GM18873 (cell line): ENCODE measurements at regions not wholly inside any gene's neighbourhood (a gene's known extent, or its start where the extent isn't known, plus 50 kb on each side); places are given as distances from the start of the nearest gene placed in this dataset.
"Not testable (repeated sequence)": the region's sequence is repeated elsewhere in the genome, so short reads cannot be mapped to it uniquely, and the experiment has no call there.

ENCODE experiments used
- ATAC-seq: cut with Tn5 transposase; IDR thresholded peaks from one replicate; pipeline ENCODE4 v1.9.1; 2021; ENCODE audit warnings: mild to moderate bottlenecking, moderate library complexity, moderate number of reproducible peaks; ENCODE audit not compliant: unreplicated experiment, low FRiP score

DNA sequence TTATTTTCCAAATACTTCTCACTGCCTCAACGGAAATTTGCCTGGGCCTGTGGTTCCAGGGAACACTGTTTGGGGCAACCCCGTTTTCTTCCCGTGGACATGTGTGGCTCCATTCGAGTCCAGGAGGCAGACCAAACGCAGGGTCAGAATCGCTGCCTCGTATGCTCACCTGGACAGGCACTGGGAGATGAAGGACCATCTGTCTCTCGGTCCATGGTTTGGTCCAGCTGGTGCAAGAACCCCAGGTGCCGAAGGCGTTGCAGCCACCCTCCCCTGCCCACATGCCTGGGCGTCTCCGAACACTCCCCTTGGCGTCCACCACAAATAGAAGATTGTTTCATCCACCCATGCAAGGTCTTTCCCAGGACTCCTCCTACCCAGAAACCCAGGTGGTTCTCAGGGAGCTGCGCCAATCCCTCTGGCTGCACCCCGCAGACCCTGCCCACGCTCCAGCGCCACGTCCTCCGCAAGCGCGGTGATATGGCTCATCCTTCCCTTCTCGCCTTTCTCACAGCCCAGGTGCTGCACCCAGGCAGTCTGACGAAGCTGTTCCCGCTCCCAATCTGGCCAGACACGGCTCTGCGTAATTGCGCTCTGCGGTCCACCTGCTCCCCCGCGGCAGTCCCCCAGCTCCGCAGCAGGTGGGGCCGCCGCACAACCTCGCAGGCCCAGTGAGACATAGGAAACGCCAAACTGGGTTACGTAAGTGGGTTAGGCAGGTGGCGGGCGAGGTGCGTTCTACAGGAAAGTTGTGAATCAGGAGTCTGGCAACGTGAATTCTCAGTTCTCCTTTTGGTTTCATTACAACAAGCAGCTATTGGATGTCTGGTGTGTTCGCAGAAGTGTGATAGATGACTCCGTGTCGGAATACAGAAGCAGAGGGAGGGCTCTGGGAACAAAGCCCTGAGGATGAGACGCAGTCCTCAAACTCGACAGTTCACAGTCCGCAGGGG lies 146.2 kb upstream of the ECI2 start:
- peak; percentile 58 for ATAC-seq

DNA sequence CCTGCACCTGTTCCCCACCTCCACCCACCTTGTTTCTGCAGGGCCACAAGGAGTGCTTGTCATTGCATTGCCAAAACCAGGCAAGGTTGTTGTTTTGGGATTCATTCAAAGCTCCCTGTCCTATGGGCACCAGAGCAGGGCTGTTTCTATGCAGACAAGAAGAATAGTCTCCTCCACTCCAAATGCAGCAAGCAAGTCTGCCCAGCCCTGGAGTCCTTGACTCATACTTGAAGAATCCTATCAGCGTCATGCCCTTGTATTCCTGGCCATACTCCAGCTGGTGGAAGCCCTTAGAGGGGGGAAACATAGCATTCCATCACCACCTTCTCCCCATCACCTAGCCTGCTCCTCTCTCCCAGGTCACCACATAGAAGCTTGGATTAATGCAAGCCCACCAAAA lies 145.3 kb upstream of the ECI2 start:
- ATAC-seq: no peak

DNA sequence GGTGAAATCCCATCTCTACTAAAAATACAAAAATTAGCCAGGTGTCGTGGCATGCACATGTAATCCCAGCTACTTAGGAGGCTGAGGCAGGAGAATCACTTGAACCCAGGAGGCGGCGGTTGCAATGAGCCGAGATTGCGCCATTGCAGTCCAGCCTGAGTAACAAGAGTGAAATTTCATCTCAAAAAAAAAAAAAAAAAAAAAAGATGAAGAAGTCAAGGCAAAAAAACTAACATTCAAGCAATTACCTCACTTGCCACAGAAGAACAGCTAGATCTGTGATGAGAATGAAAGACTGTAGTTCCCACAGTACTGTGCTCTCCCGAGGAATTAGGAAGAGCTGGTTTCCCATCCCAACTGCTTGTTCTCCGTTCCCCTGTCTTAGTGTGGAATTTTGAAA lies 144.7 kb upstream of the ECI2 start:
- ATAC-seq: no peak

DNA sequence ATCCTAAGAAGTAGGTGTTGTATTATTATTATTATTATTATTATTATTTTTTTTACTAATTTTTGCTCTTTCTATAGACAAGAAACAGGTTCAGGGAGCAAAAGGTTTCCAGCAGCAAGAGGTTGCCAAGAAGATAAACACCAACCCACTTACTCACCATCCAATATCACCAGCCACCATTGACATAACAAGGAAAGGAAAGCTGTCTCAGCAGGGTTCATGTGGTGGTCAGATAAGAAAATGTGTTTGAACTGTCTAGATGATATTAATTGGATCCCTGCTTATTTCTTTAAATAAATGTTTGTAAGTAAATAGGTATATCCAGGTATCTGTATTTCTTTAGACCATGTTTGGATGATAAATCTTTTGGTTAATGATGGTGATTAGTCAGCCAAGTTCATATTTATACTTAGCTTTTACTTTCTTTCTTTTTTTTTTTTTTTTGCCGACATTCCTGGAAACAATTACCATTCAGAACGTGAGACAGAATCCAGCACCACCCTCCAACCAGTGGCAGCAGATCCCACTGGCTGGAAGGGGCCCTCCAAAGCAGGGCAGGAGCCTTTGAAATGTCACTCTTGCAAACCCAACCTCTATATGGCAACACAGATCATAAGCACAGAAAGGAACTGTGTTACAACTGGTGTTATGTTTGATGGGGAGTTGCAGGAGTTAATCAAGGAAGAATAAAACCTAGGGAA lies 139.2 kb upstream of the ECI2 start:
- ATAC-seq: no peak

DNA sequence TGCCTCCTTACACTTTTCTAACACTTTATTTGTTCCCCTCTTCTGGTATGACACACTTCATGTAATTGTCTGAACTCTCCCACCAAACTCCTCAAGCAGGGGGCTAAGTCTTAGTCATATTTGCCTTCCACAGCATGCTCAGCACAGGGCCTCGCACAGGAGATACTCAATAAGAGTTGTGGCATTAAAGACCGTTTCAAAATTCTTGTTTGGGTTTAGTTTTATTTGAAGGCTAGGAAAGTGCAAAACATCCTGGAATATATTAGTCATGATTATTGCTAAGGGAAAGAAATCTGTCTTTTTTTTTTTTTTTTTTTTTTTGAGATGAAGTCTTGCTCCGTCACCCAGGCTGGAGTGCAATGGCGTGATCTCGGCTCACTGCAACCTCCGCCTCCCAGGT lies 137.6 kb upstream of the ECI2 start:
- ATAC-seq: no peak

DNA sequence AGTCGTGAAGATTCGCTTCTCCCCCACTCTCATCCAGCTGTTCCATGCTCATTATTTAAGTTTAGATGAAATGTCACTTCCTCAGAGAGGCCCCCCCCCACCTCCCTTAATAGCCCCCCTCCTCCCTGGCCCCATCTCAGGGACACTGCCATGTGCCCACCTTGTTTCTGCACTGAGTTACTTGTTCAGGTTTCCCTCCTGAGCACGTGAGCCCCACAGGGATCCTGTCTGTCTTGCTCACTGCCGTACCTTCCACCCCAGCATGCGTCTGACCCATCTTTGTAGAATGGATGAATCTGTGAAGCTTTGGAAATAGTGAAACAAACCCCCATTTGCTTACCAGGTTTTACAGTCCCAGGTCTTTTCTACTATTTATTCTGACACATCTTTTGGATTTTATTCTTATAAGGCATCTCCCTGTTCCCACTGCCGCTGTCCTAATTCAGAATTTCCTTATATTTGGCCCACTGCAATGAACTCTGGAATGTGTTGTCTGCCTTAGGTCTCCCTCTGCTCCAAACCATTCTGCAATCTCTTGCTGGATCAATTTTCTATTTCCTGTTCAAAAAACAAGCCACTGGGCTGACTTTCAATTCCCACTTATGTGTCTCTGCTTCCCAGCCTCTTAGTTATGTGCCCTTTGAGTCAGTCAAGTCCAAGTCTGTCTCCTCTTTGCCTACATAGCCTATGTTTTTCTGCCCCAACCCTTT lies 136.5 kb upstream of the ECI2 start:
- ATAC-seq: no peak

DNA sequence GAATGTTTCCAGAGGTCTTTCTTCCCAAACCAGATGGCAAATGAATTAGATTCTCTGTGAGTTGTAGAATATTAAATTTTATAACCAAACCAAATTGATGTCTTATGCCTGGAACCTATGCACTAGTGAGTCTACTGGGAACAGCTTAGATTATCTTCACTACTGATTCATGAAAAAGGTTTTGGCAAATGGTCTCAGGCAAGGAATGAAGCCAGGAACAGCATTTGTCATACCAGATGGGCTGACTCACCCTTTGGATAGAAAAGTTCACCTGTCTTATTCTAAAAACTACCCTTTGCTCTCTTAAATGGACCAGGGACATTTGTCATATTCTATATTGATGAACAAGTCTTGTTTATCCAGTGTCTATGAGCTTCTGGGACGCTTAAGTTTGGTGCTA lies 135.4 kb upstream of the ECI2 start:
- no peak for ATAC-seq

DNA sequence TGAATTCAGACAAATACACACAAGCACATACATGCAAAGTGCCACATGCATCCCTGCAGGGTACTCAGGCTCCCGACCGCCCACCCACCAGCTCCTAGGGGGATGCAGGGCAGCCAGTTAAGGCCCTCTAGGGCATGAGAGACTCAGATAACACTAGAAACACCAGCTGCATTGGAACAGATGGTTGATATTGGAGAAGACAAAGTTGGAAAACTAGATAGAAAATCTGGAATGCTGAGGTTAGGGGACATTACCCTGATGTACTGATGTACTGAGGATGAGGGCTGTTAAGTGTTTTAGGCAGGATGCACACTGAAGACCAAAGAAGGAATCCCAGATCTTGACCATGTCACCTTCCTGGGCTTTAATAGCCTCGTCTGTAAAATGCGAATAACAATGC lies 134.6 kb upstream of the ECI2 start:
- no peak for ATAC-seq

DNA sequence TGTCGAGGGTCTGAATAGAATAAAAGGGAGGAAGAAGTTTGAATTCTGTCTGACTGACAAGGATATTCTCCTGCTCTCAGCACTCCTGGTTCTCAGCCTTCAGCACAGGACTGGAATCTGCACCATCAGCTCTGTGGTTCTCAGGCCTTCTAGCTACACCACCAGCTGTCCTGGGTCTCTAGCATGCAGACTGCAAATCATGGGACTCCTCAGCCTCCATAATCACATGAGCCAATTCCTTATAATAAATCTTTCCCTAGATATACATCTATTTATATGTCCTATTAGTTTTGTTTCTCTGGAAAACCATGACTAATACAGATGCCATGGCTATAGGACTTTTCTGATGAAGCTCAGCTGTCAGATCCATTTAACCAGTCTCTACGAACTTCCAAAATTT lies 132.8 kb upstream of the ECI2 start:
- no peak for ATAC-seq

DNA sequence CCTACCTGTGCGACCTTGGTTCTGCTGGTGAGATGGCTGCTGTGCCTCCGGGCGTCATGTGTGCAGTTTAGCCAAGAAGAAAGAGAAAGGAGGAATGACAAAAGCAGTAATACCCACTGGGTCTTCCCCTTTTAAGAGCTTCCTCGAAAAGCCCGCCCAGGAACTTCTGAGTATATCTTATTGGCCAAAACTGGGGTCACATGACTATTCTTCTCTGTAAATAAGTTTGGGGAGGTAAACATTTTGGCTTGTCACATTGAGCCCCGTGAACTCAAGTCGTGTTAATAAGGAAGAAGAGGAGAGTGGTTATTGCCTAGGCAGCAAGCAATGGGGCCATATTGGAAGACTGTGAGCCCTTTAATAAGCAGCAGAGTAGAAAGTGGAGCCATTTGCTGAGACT lies 130.4 kb upstream of the ECI2 start:
- ATAC-seq: no peak

DNA sequence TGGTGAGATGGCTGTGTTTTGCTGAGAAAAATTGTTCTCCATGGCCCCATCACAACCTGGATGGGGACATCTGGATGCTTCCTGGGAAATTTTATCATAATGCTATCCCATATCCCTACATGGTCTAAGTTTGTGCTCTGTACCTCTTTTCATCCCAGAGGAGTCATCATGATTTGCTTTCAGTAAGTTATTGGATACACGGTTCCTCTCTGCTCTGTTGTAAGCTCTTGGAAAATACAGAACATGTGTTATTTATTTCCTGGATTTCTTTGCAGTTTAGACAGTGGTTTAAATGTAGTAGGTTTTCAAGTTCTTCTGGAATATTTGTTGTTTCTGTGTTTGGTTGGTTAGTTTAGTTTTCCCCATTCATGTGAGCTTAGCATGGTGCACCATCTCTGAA lies 129.2 kb upstream of the ECI2 start:
- ATAC-seq: no peak

DNA sequence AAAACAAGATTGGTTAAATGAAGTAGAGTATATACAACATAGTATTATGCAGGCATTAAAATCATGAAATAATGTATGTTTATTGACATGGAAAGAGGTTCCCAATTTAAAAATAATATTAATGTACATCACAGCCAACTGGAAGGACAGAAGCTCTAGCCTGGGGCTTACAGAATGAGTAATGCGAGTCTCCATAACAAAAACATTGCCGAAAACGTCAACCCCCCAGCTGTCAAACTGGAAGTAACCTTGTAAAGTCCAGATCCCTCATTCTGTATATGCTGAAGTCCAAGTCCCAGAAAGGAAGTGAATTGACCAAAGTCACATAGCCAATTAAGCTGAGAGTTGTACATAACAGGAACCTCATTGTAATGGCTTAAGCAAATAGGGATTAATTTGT lies 128.7 kb upstream of the ECI2 start:
- ATAC-seq: no peak

DNA sequence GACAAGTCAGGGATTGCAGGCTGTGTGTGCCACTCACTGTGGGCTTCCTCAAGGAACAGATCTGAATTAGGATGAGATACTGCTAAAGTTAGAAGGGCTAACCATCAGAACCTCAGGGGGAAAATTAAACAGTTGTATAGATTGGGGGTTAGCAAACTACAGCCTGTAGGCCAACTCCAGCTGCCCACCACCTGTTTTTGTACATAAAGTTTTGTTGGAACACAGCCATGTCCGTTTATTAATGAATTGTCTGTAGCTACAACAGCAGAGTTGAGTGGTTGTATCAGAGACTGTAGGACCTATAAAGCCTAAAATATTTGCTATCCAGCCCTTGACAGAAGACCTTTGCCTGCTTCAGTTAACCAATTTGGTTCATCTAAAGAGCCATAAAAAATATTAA lies 127.2 kb upstream of the ECI2 start:
- no peak for ATAC-seq

DNA sequence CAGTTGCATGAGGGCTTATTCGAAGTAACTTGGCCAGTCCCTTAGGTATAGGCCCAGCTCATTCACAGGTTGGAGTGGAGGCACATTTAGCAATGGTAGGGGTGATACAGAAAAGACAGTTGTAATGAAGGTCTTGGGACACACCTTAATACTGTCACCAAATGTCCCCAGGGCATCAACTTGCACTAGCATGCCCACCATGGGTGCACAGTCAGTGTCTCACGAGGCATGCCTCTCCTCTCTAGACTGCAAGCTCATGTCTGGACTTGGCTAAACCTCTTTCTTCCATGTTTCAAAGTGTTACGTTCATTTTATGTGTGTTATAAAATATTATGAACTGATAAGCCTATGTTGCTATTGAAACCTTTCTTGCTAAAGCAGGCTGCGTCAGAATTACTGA lies 124.0 kb upstream of the ECI2 start:
- no peak for ATAC-seq

DNA sequence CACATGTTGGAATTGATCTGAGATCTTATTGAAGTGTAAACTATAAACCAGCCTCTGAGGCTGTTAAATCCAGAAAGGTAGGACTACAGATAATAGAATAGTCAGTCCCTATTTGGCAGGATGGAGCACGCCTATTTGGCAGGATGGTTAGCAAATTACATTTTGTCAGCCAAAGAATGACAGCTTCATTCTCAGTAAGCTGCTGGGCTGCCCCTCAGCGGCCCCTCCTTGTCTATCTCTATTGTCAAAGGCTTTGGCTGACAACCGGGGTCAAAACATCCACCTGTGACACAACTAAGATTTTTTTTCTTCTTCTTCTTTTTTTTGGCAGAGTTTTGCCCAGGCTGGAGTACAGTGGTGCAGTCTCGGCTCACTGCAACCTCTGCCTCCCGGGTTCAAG lies 123.4 kb upstream of the ECI2 start:
- ATAC-seq: no peak

DNA sequence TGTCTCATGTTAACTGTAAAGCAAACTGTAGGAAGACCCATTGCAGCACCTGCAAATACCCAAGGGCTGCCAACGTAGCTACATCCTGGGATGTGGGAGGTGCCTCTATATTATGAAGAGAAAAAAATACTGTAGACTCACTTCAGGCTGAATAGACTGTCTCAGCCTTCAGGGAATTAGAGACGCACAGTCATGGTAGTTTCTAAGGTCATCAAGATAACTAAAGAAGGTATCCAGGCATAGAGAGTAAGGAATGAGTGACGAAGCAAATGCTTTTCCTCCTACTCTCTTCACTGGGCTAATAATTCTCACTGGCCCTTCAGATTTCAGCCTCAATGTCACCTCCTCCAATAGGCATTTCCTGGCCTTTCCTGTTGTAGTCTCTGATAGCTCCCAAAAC lies 121.6 kb upstream of the ECI2 start:
- no peak for ATAC-seq

DNA sequence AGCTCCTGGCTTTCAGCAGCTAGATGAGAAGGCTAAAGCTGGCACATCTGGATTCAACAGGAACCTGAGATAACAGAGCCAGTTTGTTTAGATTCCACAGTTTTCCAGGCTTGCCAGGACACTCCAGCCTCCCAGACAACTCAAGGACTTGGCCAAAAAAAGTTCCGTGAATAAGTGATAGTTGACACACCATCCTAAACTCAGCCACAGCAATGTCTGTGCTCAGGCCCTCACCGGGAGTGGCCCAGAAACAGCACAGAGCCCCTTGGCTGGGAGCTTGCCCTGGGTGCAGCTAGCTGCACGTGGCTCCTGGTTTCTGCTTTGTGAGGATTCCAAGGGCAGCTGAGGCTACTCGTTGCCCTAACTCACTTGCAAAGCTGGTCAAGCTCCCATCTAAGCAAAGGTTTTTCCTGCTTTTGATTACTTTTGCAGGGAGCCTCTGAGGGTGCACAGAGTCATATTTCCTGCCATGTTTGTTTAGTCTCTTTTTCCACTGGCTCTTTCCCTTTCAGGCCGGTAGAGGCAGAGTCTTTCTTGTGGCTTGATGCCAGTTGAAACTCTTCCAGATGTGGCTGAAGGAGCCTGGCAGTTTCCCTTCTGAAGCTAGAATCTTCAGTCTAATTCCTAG lies 118.3 kb upstream of the ECI2 start:
- ATAC-seq: no peak

DNA sequence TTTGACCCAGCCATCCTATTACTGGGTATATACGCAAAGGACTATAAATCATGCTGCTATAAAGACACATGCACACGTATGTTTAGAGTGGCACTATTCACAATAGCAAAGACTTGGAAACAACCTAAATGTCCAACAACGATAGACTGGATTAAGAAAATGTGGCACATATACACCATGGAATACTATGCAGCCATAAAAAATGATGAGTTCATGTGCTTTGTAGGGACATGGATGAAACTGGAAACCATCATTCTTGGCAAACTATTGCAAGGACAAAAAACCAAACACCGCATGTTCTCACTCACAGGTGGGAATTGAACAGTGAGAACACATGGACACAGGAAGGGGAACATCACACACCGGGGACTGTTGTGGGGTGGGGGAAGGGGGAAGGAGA lies 117.1 kb upstream of the ECI2 start:
- ATAC-seq: not testable (repeated sequence)

DNA sequence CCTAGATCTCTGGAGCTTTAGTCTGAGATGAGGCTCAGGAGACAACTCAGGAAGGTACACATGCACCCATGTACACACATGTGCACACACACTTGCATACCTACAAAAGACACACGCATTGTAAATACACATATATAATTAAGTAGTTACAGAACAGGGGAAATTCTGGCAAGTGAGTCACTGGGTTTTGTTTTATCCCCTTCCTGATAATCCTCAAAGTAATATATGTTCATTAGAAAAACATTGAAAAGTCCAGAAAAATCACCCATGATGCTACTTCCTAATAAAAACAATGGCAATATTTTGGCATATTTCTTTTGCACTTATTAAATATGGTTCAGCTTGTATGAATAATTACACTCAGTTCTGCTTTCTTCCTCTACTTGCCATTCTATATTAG lies 115.3 kb upstream of the ECI2 start:
- no peak for ATAC-seq

DNA sequence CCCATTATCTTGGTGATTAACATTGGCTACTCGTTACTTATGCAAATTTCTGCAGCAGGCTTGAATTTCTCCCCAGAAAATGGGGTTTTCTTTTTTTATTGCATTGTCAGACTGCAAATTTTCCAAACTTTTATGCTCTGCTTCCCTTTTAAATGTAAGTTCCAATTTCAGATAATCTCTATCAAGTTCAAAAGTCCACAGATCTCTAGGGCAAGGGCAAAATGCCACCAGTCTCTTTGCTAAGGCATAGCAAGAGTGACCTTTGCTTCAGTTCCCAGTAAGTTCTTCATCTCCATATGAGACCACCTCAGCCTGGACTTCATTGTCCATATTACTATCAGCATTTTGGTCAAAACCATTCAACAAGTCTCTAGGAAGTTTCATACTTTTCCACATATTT lies 108.5 kb upstream of the ECI2 start:
- not testable (repeated sequence) for ATAC-seq

DNA sequence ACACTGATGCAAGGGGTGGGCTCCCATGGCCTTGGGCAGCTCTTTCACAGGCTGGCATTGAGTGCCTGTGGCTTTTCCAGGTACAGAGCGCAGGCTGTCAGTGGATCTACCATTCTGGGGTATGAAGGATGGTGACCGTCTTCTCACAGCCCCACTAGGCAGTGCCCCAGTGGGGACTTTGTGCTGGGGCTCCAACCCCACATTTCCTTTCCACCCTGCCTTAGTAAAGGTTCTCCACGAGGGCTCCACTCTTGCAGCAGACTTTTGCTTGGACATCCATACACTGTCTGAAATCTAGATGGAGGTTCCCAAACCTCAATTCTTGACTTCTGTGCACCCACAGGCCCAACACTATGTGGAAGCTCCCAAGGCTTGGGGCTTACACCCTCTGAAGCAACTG lies 107.9 kb upstream of the ECI2 start:
- no peak for ATAC-seq
